Epithelial cell of esophagus (primary cell): ENCODE measurements at regions not wholly inside any gene's neighbourhood (a gene's known extent, or its start where the extent isn't known, plus 50 kb on each side); places are given as distances from the start of the nearest gene placed in this dataset.

ENCODE experiments used
- DNase-seq: peaks from one replicate; pipeline ENCODE4 v3.0.0; 2010; ENCODE audit warnings: low read depth
- H3K4me3 ChIP-seq: 2 replicates; pipeline ENCODE4 v1.5.1; 2011; ENCODE audit warnings: mild to moderate bottlenecking, low read length, control low read depth
- CTCF ChIP-seq: IDR thresholded peaks from 2 replicates; pipeline ENCODE4 v1.5.1; 2011; ENCODE audit warnings: low read depth, mild to moderate bottlenecking, low read length, control low read depth, inconsistent platforms; ENCODE audit not compliant: insufficient read depth; ENCODE audit errors: missing control alignments

DNA sequence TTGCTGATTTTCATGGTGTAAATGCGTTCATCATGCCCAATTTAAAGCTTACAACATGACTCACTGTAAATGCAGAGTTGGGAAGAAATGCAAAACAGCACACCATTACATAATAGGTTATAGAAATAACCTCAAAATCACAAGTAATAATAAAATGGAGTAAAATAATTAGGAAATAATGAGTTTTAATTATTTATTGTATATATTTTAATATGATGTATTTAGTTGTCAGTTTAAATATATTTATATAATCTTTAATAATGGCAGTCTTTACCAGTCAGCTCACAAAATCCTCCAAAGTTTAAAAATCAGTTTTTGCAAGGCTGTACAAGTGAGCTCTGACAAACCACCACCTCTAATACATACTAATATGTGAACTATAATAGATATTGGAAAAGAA is 180.2 kb downstream of the RND3 start:
- no peak for DNase-seq
- no peak overlapping the region for H3K4me3 ChIP-seq
- TF ChIP-seq CTCF, result no peak

DNA sequence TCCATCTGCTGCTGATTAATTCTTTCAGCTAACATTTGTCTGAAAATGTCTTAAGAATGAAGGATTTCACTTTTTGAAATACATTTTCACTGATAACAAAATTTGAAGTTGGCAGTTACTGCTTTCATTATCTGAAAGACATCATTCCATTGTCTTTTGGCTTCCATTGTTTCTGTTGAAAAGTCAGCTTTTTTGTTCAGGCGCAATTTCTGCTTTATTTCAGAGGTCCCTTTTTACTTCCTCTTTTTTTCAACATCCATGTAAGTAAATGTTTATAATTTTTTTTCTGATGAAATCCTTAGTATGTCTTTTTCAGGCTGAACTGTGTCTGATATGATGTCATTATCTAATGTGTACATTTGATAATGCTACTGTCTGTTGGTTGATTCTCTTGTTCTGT is 184.2 kb downstream of the RND3 start:
- no peak for TF ChIP-seq CTCF
- no peak overlapping the region for H3K4me3 ChIP-seq
- DNase-seq, result peak; percentile 17

GRCh38 chr2:150298571-150299305 is 188.7 kb downstream of the RND3 start:
- DNase-seq, result no peak
- TF ChIP-seq CTCF, result no peak
- no peak overlapping the region for H3K4me3 ChIP-seq

GRCh38 chr2:150296770-150297546 is 190.5 kb downstream of the RND3 start:
- DNase-seq, result peak; percentile 77
- no peak overlapping the region for H3K4me3 ChIP-seq
- TF ChIP-seq CTCF, result no peak

- no peak for TF ChIP-seq CTCF
- no peak for DNase-seq
- H3K4me3 ChIP-seq, result no peak overlapping the region
Measured at GRCh38 chr2:150295544-150295943, 191.9 kb downstream of the RND3 start.

DNA sequence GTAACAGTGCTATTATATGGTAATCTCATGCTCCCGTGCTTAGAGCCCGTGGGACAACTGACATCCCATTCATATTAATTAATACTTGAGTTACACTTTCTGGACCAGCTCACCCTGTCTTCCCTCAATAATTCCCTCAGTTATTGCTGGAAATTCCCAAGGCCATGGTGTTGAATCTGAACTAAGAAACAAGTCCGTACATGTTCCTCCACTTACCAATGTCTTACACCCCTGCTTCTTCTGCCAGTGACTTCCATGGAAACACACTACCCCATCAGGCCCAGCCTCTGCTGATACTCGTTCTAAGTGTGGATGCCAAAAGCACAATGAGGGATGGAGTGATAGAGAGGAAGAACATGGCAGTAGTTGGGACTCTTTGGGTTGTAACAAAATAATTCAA is 193.7 kb downstream of the RND3 start:
- peak; percentile 70 for DNase-seq
- TF ChIP-seq CTCF, result no peak
- no peak overlapping the region for H3K4me3 ChIP-seq
